GM21423 (cell line): ENCODE measurements at regions not wholly inside any gene's neighbourhood (a gene's known extent, or its start where the extent isn't known, plus 50 kb on each side); places are given as distances from the start of the nearest gene placed in this dataset.
"Not testable (repeated sequence)": the region's sequence is repeated elsewhere in the genome, so short reads cannot be mapped to it uniquely, and the experiment has no call there.

Source experiments
- ATAC-seq: cut with Tn5 transposase; IDR thresholded peaks from one replicate; pipeline ENCODE4 v1.9.1; 2021; ENCODE audit warnings: mild to moderate bottlenecking, moderate library complexity; ENCODE audit not compliant: unreplicated experiment

DNA sequence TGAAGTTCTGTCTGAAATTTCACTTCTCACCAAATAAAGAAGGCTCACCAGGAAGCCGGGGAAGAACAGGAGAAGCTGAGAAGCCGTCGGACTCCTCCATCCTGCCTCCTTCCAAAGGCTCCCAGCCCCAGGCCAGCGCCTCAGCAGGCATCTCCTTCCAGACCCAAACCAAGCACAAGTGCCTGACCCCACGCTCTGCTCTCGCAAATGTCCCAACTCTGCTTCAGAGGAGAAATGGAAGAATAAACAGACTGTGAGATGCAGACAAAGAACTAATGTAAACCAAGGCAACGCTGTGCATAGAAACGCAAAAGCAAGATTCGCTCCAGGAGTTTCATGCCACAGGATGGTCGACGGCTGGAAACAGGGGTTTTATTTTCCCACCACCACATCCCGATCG lies 100.3 kb upstream of the EXOC2 start:
- ATAC-seq: no peak

DNA sequence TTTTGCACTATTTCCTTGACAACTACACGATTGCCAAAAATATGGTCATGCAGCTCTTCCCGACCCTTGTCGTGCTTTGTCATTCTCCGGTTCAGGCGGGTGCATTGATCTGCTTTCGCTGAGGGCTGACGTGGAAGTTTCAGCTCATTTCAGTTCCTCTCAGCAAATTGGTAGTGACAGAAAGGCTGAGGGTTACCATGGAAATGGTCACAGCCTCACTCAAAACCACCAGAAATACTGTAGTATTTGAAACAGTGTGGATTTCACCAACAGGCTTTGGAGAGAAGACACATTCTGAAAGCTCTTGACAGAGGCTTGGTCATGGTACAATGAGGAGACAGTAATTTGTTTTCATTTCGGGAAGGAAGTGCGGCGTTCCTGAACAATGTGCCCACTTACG lies 99.7 kb upstream of the EXOC2 start:
- no peak for ATAC-seq

DNA sequence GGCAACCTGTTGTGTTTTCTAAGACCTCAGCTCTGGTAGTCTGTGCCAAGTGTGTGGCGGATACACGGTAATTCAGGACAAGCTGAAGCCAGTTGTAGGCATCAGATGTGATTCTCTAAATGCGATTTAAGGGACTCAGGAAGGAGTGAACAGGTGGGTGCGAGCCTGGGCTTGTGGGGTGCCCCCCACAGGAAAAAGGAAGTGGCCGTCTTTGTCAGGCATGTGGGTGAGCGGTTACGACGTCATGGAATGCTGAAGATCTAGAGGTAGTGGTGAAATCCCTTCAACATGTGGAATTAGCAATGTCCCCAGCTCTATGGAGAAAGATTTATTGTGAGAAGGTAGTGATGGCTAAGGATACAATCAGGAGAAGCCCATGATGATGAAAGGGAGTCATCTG lies 95.1 kb upstream of the EXOC2 start:
- ATAC-seq: no peak

DNA sequence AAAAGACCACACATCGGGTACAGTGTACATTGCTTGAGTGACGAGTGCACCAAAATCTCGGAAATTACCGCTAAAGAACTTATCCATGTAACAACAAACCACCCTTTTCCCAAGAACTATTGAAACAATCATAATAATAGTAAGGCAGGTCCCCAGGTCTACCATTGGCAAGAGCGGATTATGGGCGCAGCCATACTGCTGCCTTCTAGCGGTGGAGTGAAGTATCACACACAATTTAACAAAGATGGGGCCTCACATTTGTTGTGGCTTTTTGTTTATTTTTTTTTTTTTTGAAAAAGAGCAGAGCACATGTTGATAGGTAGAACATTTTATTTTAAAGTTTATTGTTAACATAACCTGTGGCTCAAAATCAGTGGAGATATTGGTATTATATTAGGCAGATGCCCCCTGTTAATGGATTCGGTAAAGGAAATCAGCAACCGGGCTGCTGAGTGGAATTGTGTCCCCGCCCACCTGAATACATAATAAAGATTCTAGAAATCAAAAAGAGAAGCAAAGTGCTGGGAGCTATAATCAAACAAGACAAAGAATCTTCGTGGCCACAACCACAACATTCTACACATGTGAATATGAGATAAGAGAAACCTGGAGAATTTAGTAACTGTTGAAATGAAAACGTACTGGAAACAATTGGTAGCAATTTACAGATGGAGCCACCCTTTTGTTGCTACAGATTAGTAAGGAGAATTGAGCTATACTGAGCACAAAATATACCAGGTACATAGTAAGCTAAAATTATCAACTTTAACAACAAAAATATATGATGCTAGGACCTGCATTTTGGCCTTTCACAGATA lies 94.2 kb upstream of the EXOC2 start:
- no peak for ATAC-seq

DNA sequence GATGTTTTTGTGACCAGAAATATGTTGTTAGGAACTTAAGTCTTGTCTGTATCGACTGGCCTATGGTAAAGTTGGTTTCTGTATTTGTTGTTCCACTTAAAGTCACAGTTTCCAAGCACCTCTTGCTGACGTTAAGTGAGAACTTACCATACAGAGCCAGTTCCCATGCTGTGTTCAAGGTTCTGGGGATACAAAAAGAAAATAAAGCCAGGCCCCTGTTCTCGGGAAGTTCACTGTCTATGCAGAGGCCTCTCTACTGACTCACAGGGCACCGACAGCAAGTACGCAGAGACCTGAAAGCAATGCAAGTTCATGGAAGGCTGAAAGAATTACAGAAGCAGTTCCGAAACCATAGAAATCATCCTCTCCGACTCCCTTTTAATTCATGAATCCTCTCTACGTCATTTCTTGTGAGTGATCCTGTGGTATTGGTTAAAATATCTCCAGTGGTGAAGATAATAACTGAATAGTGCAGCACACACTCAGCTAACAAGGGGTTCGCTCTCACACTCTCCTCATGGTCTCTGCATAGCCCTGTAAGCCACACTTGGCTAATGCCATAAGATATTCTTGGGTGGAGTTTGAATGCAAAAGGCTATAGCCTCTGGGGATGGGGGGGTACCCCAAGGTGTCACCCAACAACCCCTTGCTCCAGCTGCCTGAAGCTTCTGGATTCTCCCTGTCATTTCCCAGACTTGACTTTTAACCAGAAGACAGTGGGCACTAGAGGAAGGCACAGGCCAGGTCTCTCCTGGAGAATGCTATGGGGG lies 91.2 kb upstream of the EXOC2 start:
- no peak for ATAC-seq

DNA sequence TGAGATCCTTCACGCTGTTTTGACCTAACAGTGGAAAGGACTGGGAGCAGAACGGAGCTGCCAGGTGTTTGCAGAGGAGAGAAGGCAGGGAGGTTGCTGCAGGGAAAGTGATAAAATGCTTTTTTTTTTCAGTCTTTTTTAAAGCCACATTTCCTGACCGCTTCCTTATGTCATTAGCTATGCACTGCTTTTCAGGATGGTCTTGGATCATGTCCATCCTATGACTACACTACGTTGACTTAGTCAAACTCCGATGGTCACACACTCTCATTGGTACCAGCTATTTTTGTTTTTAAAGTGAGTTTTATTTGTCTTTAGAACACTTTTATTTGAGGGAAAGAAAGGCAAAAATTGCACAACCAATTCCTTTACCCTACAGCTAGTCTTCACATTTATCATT lies 89.2 kb upstream of the EXOC2 start:
- ATAC-seq: no peak

DNA sequence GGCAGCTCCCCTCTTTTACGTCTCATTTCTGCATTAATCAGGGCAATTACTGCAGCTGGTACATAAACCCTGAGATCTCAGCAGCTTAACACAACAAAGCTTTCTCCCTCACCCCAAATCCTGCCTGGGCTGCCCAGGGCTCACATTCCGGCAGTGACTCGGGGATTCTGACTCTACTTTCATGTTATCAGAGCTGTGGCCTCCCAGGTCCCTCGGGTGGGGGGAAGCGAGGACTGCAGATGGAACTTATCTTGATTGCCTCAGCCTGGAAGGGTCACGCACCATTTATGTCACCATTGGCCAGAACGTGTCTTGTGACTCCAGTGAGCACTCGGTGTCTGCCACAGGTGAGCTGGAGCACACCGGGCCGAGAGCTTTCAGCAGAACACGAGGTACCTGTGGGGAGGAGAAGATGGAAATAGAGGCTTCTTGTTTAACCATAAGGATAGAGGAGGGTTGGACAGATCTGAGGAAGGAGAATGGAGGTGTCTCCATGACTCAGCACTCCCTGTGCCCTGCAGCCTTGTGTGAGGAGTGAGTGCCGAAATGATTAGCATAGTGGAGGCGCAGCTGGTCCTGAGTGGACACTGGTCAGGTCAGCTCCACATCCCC lies 88.5 kb upstream of the EXOC2 start:
- ATAC-seq: no peak

DNA sequence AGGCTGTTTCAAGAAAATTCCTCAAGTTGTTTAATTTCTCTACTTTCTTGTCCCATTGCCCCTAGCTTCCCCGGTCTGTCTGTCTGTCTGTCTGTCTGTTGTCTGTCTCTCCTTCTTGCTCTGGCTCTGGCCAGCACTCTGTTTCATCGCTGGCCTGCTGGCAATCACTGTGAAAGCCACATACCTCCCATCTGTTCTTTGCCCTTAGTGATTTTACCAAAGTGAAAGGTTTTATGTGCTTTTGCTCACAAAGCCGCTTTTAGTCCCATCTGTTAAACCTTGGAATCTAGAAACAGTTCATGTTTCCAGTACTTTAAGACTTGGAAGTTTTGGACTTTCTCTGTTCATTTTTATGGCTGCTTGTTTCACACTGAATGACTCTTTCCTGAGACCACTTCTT lies 87.8 kb upstream of the EXOC2 start:
- ATAC-seq: no peak

DNA sequence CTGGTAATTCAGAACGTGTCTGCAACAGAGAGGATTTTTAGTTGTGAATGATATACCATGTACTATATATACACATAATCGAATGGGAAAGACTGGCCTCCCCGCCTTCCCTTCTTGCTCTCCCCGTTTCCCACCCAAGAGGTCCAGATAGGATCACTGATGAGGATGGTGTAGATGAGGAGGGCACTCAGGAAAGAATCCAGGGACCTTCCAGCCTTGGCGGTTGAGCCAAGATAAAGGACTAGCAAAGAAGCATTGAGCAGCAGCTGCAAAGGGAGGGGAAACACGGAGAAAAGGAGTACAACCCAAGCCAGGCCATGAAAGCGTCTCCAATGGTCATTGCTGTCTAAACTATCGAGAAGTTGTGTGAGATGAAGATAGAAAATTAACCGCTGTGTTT lies 84.0 kb upstream of the EXOC2 start:
- ATAC-seq: no peak

DNA sequence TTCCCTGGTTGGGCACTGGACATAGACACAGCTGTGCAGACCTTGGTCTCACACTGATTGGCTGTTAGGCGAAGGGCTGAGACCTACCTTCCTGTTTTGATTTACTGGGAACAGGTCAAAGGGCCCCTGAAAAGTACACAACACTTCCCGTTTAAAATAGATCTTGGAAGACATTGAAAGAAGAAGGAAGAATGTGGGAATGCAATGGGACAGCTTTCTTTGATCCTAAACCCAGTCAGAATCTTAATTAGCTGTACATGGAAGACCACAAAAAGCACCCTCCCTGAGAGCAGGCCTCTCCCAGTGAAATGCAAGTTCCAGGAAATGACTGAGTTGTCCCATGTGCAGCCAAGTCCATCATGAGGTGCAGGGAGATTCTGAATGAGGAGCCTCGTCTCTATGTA lies 83.6 kb upstream of the EXOC2 start:
- no peak for ATAC-seq

DNA sequence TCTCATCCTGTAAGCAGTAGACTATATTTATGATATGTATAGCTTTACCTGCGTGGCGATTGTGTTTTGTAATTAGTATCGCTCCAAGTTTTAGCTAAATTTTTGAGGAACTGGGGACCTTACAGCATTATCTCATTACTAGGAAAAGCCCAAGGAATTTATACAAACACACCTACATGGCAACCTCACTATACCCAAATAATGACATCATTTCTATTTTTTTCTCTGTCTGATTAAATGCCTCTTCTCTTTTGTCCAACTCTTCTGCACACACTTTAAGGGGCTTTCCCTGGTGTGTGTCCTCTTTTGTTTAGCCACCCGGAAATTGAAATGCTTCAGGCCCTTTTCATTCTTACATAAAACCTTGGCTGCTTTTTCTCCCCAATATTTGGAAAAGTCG lies 82.9 kb upstream of the EXOC2 start:
- ATAC-seq: no peak

DNA sequence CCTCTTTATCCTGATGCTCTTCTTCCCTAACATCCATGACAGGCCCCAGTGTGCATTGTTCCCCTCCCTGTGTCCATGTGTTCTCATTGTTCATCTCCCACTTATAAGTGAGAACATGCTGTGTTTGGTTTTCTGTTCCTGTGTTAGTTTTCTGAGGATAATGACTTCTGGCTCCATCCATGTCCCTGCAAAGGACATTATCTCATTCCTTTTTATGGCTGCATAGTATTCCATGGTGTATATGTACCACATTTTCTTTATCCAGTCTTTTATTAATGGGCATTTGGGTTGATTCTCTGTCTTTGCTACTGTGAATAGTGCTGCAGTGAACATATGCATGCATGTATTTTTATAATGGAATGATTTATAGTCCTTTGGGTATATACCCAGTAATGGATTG lies 78.7 kb upstream of the EXOC2 start:
- ATAC-seq: not testable (repeated sequence)

DNA sequence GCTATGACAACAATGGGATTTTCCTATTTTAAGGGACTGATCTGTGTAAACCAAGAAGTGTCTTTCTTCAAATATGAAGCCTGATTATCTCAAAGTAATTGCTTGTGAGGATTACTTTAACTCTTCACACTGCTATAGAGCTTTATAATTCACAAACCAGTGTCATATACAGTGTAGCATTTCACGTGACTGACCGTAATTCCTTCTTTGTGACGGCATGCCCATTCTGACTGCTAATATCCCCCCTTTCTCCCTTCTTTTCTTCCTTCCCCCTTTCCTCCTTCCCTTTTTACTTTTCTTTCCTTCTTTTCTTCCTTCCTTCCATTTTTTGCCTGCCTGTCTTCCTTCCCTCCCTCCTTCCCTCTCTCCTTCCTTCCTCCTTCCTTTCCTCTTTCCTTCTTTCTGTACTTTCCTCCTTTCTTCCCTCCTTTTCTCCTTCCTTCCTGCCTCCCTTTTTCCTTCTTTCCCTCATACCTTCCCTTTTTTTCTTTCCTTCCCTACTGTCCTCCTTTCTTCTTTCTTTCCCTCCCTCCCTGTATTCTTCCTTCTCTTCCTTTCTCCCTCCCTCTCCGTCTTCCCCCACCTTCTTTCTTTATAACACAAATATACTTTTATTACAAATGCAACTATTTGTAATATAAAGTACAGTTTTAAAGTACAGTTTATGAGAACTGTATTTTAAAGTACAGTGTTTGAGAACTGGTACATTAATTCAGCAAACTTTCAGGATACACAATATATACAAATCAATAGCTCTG lies 75.0 kb upstream of the EXOC2 start:
- ATAC-seq: no peak

DNA sequence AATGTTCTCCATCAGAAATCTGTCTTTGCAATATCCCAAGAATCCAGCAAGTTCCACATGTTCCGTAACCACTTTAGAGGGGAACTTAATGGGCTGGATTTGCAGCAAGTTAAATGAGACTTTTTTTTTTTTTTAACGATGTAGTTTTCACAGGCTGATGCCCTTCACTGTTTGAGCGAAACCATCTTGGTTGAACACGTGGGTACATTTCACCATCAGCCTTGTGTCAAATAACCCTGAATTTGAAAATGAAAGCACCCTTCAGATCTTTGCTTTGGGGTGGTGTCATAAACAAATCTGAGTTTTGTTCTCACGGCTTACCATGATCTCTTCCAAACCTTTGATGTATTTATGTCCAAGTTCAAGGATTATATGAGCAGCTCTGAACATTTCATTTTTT lies 73.7 kb upstream of the EXOC2 start:
- ATAC-seq: peak; percentile 43

DNA sequence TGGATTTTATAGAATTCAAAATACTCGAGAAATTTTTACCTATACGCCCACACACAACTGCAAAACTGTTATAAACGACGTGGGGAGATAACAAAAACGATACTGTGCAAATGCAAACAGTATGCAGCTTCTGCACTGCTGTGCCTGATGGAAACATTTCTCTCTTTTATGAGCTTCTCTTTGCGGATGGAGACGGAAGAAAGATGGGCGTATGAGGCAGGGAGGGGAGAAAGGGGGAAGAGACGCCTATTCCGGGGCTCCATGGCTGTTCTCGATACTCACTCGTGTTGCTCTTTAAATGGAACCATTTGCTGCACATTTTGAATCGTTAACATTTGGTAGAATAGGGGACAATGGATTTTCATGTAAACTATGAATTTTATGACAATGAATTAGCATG lies 69.1 kb upstream of the EXOC2 start:
- no peak for ATAC-seq

DNA sequence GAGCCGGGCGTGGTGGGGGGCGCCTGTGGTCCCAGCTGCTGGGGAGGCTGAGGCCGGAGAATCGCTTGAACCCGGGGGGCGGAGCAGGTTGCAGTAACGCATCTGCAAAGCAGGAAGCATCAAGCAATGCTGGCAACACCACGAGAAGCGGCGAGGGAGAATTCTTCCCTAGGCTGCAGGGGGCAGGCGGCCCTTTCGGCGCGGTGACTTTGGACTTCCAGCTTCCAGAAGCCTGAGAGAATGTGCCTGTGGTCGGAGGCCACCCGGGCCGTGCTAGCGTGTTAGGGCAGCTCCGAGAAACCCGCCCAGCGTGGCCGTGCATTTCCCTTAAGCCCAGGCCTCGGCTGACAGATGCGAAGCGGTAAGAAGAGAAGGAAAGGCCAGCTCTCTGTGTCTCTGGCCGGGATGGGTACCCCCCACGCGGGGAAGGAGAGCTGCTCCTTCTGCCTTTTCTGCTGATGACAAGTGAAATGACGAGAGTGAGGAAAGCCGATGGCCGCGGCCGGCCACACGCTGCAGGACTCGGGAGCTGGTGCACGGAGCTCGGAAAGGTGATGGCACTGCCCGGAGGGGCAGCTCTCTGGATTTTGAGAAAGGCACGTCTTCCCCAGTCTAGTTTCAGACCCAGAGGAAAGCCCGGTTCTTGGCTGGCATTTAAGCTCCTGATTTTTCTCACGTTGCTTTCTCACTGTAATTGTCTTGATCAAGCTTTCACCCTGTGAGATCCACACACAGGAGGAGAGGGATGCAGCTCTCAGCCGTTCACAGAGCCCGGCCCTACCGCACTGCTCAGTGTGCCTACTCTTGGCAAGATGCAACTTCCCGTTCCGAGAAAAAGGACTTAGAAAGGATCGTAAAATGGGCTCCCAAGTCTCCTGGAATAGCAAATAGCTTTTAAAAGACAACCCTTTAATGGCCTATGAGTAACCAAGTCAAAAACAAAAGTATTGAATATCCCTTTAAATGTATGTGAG lies 68.3 kb upstream of the EXOC2 start:
- no peak for ATAC-seq

DNA sequence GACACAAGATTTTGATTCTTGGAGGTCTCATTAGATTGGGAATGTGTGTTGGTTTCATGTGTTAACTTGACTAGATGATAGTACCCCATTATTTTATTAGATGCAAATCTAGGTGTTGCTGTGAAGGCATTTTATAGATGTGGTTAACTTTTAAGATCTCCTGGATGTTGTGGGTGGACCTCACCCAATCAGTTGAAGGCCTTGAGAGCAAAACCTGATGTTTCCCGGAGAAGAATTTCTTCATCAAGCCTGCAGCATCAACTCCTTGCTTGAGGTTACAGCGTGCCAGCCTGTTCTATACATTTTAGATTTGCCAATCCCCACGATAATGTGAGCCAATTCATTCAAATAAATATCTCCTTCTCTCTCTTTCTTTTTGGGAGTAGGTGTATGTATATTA lies 66.8 kb upstream of the EXOC2 start:
- ATAC-seq: no peak

DNA sequence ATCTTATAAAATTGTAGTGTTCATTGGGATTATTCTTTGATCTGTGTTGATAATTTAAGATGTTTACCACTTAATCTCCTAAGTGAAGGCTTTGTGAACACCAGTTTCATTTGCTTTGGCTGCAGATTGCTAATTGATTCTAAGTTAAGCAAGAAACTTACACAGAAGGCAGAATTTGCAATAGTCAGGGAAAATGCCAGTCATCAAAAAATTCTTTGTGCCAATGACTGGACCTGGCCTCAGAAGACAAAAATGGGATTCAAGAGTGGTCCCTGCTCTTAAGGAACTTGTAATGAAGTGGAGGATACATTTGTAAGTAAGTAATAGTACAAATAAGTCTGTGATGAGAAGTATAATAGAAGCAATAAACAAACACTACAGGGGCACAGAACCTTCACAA lies 63.3 kb upstream of the EXOC2 start:
- ATAC-seq: no peak

DNA sequence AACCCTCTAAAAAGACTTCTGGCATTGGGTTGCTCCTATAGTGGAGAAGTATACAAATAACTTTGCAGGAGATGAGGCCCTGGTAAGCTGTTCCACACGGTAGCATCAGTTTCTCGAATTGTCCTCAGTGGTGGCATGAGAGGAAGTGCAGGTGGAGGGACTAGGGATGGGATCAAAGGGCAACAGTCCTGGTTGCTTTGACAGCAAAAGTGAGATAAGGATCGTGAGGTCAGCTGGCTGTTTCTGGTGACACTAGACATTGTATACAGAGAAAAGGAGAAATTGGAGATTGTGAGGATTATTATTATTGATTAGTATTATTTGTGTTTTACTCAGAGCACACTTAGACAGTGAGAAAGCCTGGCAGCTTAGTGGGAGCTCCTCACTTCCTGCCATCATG lies 61.3 kb upstream of the EXOC2 start:
- ATAC-seq: no peak

DNA sequence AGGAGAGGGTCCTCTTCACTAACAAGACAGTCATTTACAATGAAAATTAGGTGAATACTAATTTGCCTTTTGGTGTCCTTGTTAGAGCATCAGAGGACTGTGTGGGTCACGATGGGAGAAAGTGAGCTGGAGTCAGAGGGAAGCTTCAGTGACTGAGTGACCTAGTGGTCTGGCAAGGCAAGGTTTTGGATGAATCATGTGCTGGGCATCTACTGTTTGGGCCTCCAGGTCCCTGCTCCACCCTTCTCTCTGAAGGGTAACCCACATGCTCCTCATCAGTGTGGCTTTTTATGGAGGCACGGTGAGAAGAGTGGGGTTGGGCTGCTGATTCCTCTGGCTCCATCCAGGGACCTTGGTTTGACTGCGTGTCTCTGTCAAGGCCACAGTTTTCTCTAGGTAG lies 60.5 kb upstream of the EXOC2 start:
- no peak for ATAC-seq
